ENCODE measurements at regions not wholly inside any gene's neighbourhood (a gene's known extent, or its start where the extent isn't known, plus 50 kb on each side); places are given as distances from the start of the nearest gene placed in this dataset.

DNA sequence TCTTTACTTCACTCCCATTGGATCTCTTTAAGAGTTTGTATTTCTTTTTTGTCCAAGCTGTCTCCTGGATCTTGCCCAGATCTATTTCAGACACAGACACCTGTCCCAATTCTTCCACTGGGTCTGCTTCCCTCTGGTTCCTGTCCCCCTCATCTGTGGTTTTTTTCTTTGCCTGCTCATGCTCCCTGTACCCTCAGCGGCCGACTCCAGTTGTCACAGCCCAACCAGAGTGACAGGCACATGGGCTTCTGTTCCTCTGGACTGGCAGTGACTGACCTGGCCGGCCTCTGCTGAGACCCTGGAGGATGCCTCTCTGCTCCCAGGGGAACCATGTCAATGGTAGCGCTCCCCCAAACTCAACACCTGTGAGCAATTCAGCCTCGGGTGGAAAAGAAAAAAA is 142.6 kb downstream of the WSCD1 start:
- TF ChIP-seq POLR2A (IDR thresholded peaks at IDR 0.05) = no peak
- TF ChIP-seq, protein P1, sequence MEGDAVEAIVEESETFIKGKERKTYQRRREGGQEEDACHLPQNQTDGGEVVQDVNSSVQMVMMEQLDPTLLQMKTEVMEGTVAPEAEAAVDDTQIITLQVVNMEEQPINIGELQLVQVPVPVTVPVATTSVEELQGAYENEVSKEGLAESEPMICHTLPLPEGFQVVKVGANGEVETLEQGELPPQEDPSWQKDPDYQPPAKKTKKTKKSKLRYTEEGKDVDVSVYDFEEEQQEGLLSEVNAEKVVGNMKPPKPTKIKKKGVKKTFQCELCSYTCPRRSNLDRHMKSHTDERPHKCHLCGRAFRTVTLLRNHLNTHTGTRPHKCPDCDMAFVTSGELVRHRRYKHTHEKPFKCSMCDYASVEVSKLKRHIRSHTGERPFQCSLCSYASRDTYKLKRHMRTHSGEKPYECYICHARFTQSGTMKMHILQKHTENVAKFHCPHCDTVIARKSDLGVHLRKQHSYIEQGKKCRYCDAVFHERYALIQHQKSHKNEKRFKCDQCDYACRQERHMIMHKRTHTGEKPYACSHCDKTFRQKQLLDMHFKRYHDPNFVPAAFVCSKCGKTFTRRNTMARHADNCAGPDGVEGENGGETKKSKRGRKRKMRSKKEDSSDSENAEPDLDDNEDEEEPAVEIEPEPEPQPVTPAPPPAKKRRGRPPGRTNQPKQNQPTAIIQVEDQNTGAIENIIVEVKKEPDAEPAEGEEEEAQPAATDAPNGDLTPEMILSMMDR (IDR thresholded peaks at IDR 0.05) = no peak

All from lower leg skin (tissue), 3 donors.